Lower leg skin (tissue), 3 donors: ENCODE measurements at regions not wholly inside any gene's neighbourhood (a gene's known extent, or its start where the extent isn't known, plus 50 kb on each side); places are given as distances from the start of the nearest gene placed in this dataset.

Experiments used
- POLR2A ChIP-seq, 2 donors: fragments of 450-650 bp; IDR thresholded peaks; one replicate each; pipeline ENCODE4 v1.6.1; 2016 to 2017; ENCODE audit warnings: antibody characterized with exemption in 2 of 2, mild to moderate bottlenecking in 1 of 2, moderate library complexity in 1 of 2
- TF ChIP-seq, protein P1 (sequence below), 3 donors: fragments of 450-650 bp; IDR thresholded peaks; one replicate each; pipeline ENCODE4 v1.5.1; 2016; ENCODE audit warnings: antibody characterized with exemption in 3 of 3, mild to moderate bottlenecking in 3 of 3, moderate library complexity in 2 of 3

DNA sequence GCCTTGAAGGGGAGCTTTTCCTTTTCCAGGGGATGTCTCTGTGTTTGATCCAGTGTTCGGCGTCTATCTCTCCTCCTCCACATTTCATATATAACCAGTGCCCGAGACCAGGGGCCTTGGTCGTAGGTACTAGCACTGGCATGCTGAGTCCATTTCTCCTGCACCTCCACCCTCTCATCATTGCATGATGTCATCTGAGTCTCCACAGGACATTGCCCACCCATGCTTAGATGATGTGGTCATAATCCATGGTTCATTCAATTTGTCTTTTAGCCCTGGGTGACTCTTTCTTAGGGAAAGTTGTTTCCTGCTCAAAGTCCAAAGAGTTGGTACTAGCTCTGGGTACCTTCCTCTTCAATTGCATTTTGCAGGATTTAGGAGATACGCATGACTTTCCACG, 328.1 kb downstream of the BCL11B start:
- no peak for TF ChIP-seq POLR2A (IDR thresholded peaks at IDR 0.05)
- TF ChIP-seq, protein P1, sequence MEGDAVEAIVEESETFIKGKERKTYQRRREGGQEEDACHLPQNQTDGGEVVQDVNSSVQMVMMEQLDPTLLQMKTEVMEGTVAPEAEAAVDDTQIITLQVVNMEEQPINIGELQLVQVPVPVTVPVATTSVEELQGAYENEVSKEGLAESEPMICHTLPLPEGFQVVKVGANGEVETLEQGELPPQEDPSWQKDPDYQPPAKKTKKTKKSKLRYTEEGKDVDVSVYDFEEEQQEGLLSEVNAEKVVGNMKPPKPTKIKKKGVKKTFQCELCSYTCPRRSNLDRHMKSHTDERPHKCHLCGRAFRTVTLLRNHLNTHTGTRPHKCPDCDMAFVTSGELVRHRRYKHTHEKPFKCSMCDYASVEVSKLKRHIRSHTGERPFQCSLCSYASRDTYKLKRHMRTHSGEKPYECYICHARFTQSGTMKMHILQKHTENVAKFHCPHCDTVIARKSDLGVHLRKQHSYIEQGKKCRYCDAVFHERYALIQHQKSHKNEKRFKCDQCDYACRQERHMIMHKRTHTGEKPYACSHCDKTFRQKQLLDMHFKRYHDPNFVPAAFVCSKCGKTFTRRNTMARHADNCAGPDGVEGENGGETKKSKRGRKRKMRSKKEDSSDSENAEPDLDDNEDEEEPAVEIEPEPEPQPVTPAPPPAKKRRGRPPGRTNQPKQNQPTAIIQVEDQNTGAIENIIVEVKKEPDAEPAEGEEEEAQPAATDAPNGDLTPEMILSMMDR (IDR thresholded peaks at IDR 0.05): no peak
